ENCODE measurements at regions not wholly inside any gene's neighbourhood (a gene's known extent, or its start where the extent isn't known, plus 50 kb on each side); places are given as distances from the start of the nearest gene placed in this dataset.

DNA sequence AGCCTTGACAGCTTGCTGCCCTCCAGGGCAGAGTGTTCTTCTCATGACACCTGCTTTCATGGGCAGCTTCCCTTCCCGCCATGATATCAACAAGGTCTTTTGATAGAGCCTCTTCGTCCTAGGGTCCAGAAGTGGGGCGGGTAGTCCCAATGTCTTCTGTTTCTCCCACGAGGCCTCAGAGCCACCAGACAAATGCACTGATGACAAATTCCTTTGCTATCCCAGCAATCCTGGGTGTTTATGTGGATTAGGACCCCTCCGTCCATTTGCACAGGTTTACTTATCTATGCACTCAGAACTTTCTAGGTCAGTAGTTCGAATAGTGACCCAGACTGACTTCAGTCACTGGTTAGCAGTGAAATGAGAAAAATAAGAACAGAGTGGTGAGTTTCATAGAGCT lies 52.6 kb upstream of the PRMT8 start (continued):
- TF ChIP-seq, protein P1, sequence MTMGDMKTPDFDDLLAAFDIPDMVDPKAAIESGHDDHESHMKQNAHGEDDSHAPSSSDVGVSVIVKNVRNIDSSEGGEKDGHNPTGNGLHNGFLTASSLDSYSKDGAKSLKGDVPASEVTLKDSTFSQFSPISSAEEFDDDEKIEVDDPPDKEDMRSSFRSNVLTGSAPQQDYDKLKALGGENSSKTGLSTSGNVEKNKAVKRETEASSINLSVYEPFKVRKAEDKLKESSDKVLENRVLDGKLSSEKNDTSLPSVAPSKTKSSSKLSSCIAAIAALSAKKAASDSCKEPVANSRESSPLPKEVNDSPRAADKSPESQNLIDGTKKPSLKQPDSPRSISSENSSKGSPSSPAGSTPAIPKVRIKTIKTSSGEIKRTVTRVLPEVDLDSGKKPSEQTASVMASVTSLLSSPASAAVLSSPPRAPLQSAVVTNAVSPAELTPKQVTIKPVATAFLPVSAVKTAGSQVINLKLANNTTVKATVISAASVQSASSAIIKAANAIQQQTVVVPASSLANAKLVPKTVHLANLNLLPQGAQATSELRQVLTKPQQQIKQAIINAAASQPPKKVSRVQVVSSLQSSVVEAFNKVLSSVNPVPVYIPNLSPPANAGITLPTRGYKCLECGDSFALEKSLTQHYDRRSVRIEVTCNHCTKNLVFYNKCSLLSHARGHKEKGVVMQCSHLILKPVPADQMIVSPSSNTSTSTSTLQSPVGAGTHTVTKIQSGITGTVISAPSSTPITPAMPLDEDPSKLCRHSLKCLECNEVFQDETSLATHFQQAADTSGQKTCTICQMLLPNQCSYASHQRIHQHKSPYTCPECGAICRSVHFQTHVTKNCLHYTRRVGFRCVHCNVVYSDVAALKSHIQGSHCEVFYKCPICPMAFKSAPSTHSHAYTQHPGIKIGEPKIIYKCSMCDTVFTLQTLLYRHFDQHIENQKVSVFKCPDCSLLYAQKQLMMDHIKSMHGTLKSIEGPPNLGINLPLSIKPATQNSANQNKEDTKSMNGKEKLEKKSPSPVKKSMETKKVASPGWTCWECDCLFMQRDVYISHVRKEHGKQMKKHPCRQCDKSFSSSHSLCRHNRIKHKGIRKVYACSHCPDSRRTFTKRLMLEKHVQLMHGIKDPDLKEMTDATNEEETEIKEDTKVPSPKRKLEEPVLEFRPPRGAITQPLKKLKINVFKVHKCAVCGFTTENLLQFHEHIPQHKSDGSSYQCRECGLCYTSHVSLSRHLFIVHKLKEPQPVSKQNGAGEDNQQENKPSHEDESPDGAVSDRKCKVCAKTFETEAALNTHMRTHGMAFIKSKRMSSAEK (CRISPR knock-in tag; IDR thresholded peaks at IDR 0.05; ENCODE audit: borderline replicate concordance), result no peak
- TF ChIP-seq RORB (CRISPR knock-in tag; IDR thresholded peaks at IDR 0.05) (no peak), PRRX2 (CRISPR knock-in tag; IDR thresholded peaks at IDR 0.05) (no peak)

All from WTC11 (cell line).